GM08714 (cell line): ENCODE measurements at regions not wholly inside any gene's neighbourhood (a gene's known extent, or its start where the extent isn't known, plus 50 kb on each side); places are given as distances from the start of the nearest gene placed in this dataset.

Experiments used
- H3K4me3 ChIP-seq: fragments of 200-500 bp; sonication (Bioruptor generic); 2 replicates; pipeline ENCODE4 v1.5.1; 2014; ENCODE audit warnings: mild to moderate bottlenecking, low read length, inconsistent platforms
- ZNF274 ChIP-seq: IDR thresholded peaks from 2 replicates; pipeline ENCODE4 v1.6.1; 2012; ENCODE audit warnings: mild to moderate bottlenecking, low read depth, low read length

- H3K4me3 ChIP-seq = no peak overlapping the region
- TF ChIP-seq ZNF274 = no peak
Measured at GRCh38 chr17:77746393-77746792, 212.1 kb upstream of the TNRC6C start.

GRCh38 chr17:77746896-77747554, 211.5 kb upstream of the TNRC6C start:
- no peak overlapping the region for H3K4me3 ChIP-seq
- TF ChIP-seq ZNF274 = no peak

- TF ChIP-seq ZNF274 = no peak
- H3K4me3 ChIP-seq = no peak overlapping the region
Measured at GRCh38 chr17:77748436-77748835, 210.1 kb upstream of the TNRC6C start.

GRCh38 chr17:77749321-77749751, 209.2 kb upstream of the TNRC6C start:
- TF ChIP-seq ZNF274 = no peak
- no peak overlapping the region for H3K4me3 ChIP-seq

- no peak overlapping the region for H3K4me3 ChIP-seq
- no peak for TF ChIP-seq ZNF274
Measured at GRCh38 chr17:77749989-77750388, 208.5 kb upstream of the TNRC6C start.

- H3K4me3 ChIP-seq = no peak overlapping the region
- no peak for TF ChIP-seq ZNF274
Measured at GRCh38 chr17:77750427-77751043, 208.0 kb upstream of the TNRC6C start.

- H3K4me3 ChIP-seq = no peak overlapping the region
- no peak for TF ChIP-seq ZNF274
Measured at GRCh38 chr17:77753246-77753645, 205.3 kb upstream of the TNRC6C start.

GRCh38 chr17:77753691-77754245, 204.7 kb upstream of the TNRC6C start:
- no peak overlapping the region for H3K4me3 ChIP-seq
- no peak for TF ChIP-seq ZNF274

GRCh38 chr17:77754956-77755355, 203.5 kb upstream of the TNRC6C start:
- TF ChIP-seq ZNF274 = no peak
- no peak overlapping the region for H3K4me3 ChIP-seq

- no peak for TF ChIP-seq ZNF274
Measured at GRCh38 chr17:77755410-77755963, 203.0 kb upstream of the TNRC6C start.

GRCh38 chr17:77756028-77756427, 202.5 kb upstream of the TNRC6C start:
- no peak overlapping the region for H3K4me3 ChIP-seq
- TF ChIP-seq ZNF274 = no peak

More at GRCh38 chr17:77755410-77755963, 203.0 kb upstream of the TNRC6C start:
- no peak overlapping the region for H3K4me3 ChIP-seq

- no peak for TF ChIP-seq ZNF274
- H3K4me3 ChIP-seq = no peak overlapping the region
Measured at GRCh38 chr17:77756846-77757560, 201.5 kb upstream of the TNRC6C start.

GRCh38 chr17:77757561-77757898, 201.0 kb upstream of the TNRC6C start:
- no peak for TF ChIP-seq ZNF274
- H3K4me3 ChIP-seq = no peak overlapping the region

- TF ChIP-seq ZNF274 = no peak
Measured at GRCh38 chr17:77763023-77763422, 195.5 kb upstream of the TNRC6C start.

More at GRCh38 chr17:77763023-77763422, 195.5 kb upstream of the TNRC6C start:
- no peak overlapping the region for H3K4me3 ChIP-seq
